ENCODE measurements at regions not wholly inside any gene's neighbourhood (a gene's known extent, or its start where the extent isn't known, plus 50 kb on each side); places are given as distances from the start of the nearest gene placed in this dataset.

DNA sequence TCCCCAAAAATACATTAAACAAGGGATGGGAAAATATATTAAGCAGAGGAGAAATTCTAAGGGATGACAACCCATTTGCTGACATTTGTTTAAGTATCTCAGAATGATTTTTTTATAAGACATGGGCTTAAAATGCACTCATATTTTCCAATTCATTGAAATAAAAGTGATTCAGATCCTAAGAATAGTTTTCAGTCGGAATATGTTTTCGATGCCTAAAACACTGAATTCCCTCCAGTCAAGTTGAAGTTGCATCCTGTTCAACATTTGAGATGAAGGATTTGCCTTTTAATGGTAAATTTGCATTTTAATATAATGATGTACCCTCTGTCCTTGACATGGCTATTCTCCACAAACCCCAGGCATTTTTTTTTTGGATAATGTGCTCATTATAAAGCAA is 79.3 kb downstream of the PTCHD4 start:
- TF ChIP-seq, protein P1, sequence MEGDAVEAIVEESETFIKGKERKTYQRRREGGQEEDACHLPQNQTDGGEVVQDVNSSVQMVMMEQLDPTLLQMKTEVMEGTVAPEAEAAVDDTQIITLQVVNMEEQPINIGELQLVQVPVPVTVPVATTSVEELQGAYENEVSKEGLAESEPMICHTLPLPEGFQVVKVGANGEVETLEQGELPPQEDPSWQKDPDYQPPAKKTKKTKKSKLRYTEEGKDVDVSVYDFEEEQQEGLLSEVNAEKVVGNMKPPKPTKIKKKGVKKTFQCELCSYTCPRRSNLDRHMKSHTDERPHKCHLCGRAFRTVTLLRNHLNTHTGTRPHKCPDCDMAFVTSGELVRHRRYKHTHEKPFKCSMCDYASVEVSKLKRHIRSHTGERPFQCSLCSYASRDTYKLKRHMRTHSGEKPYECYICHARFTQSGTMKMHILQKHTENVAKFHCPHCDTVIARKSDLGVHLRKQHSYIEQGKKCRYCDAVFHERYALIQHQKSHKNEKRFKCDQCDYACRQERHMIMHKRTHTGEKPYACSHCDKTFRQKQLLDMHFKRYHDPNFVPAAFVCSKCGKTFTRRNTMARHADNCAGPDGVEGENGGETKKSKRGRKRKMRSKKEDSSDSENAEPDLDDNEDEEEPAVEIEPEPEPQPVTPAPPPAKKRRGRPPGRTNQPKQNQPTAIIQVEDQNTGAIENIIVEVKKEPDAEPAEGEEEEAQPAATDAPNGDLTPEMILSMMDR (IDR thresholded peaks at IDR 0.05; ENCODE audit: control extremely low read depth, extremely low read depth, low read depth, missing control alignments): no peak
- ChIA-PET POLR2A (no interaction called here), CTCF (interaction anchor here (1.2 kb wide), 1 partner anchor 8 kb away, joined by 3 read pairs; no protein-coding TSS in a partner anchor)
- no peak for DNase-seq (ENCODE audit: extremely low spot score)

DNA sequence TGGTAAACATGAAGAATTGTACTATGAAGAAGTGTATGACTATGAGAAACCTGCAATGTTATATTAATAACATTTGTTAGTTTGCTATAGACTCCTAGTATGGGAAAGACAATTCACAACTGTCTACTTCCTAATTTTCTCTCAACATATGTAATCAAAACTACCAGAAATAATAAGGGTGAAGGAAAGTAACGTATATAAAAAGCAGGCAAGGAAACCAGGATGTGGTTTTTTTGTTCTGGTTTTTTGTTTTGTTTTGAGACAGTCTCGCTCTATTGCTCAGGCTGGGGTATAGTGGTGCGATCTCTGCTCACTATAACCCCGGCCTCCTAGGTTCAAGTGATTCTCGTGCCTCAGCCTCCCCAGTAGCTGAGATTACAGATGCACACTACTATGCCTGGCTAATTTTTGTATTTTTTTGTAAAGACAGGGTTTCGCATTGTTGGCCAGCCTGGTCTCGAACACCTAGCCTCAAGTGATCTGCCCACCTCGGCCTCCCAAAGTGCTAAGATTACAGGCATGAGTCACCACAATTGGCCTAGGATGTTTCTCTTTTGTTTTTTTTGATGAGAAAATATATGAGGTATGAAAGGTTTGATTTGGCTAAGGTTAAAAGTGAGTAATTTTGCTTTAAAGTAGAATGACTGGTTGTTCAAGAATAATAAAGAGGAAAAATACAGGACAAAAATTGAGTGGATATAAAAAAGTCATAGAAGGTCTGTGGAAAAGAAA is 83.1 kb downstream of the PTCHD4 start:
- DNase-seq (ENCODE audit: extremely low spot score): no peak
- ChIA-PET CTCF (no interaction called here), POLR2A (no interaction called here)
- TF ChIP-seq, protein P1 (IDR thresholded peaks at IDR 0.05; ENCODE audit: control extremely low read depth, extremely low read depth, low read depth, missing control alignments): no peak

DNA sequence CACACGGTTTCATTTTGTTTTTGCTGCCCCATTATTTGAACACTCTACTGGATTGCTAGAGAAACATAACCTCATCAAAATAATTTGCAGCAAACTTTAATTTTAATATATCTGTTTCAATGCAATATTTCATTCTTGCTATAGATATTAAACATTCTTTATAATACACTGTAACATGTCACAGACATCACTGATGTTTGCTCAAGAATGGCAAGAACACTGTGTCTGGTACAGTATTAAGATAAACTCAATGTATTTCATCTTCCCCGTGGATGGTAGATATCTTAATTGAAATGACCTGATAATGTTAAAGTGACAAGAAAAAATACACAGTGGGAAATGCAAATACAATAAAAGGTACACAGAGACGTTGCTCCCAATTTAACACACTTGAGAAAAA is 86.0 kb downstream of the PTCHD4 start:
- CTCF ChIA-PET: interaction anchor here (1.8 kb wide), 1 partner anchor 10 kb away, joined by 8 read pairs; no protein-coding TSS in a partner anchor
- POLR2A ChIA-PET: no interaction called here
- TF ChIP-seq, protein P1 (IDR thresholded peaks at IDR 0.05; ENCODE audit: control extremely low read depth, extremely low read depth, low read depth, missing control alignments): no peak
- no peak for DNase-seq (ENCODE audit: extremely low spot score)

GRCh38 chr6:48021904-48022303 is 89.1 kb downstream of the PTCHD4 start:
- DNase-seq (ENCODE audit: extremely low spot score): no peak
- POLR2A ChIA-PET: no interaction called here
- TF ChIP-seq, protein P1 (IDR thresholded peaks at IDR 0.05; ENCODE audit: control extremely low read depth, extremely low read depth, low read depth, missing control alignments): no peak
- CTCF ChIA-PET: no interaction called here

GRCh38 chr6:48016020-48016755 is 94.8 kb downstream of the PTCHD4 start:
- DNase-seq (ENCODE audit: extremely low spot score): no peak
- TF ChIP-seq, protein P1 (IDR thresholded peaks at IDR 0.05; ENCODE audit: control extremely low read depth, extremely low read depth, low read depth, missing control alignments): no peak
- ChIA-PET POLR2A (no interaction called here), CTCF (interaction anchor here (1.1 to 2.6 kb wide), 4 partner anchors 8 to 46 kb away, joined by 3 to 8 read pairs (median 6); no protein-coding TSS in a partner anchor)

DNA sequence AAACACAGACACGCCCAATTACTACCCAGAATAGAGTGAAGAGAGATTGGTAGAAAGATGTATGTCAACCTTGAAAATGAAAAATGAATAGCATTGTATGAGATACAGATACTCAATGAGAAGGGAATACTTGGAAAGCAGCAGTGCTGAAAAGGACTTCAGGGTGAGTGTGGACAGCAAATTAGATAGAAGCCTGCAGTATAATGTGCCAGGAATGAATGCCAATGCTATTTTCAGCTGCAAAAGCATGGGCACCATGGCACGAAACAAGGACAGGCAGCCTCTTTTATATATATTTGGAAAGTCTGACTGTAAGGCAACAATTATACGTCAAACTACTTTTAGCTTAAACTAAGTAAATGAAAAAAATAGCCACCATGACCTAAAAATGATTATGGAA is 118.2 kb downstream of the PTCHD4 start:
- TF ChIP-seq, protein P1 (IDR thresholded peaks at IDR 0.05; ENCODE audit: control extremely low read depth, extremely low read depth, low read depth, missing control alignments): no peak
- ChIA-PET CTCF (no interaction called here), POLR2A (no interaction called here)
- no peak for DNase-seq (ENCODE audit: extremely low spot score)
